ENCODE measurements at regions not wholly inside any gene's neighbourhood (a gene's known extent, or its start where the extent isn't known, plus 50 kb on each side); places are given as distances from the start of the nearest gene placed in this dataset.
"Not testable (repeated sequence)": the region's sequence is repeated elsewhere in the genome, so short reads cannot be mapped to it uniquely, and the experiment has no call there.

DNA sequence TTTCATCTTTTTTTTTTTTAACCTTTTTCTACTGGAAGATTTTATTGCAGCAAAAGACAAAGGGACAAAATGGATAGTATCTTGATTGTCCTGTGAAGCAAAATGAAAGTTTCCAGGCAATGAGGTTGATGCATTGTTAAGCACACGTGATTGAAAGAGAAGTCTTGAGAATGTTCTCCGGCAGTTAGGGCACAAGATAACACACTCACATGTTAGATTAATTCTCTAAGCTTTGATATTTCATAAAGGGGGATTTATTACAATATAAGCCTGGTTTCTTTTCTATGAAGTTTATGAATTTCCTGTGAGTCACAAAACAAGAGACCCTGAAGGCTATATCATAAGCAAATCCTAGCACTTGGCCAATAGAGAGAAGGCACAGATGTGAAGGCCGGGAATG is 93.4 kb upstream of the ARMC3 start:
- no peak for TF ChIP-seq ZFX (IDR thresholded peaks at IDR 0.05)
- TF ChIP-seq CTCF (conservative IDR thresholded peaks at IDR 0.05), result no peak
- no peak overlapping the region for H3K27ac ChIP-seq

- no peak for TF ChIP-seq CTCF (conservative IDR thresholded peaks at IDR 0.05)
- TF ChIP-seq ZFX (IDR thresholded peaks at IDR 0.05), result no peak
- no peak overlapping the region for H3K27ac ChIP-seq
Measured at GRCh38 chr10:22833781-22834180, 94.1 kb upstream of the ARMC3 start.

- no peak for TF ChIP-seq CTCF (conservative IDR thresholded peaks at IDR 0.05)
- TF ChIP-seq ZFX (IDR thresholded peaks at IDR 0.05), result no peak
- H3K27ac ChIP-seq, result no peak overlapping the region
Measured at GRCh38 chr10:22833353-22833752, 94.5 kb upstream of the ARMC3 start.

- no peak for TF ChIP-seq CTCF (conservative IDR thresholded peaks at IDR 0.05)
- TF ChIP-seq ZFX (IDR thresholded peaks at IDR 0.05), result no peak
- H3K27ac ChIP-seq, result no peak overlapping the region
Measured at GRCh38 chr10:22832851-22833250, 95.0 kb upstream of the ARMC3 start.

- H3K27ac ChIP-seq, result no peak overlapping the region
- TF ChIP-seq CTCF (conservative IDR thresholded peaks at IDR 0.05), result no peak
- no peak for TF ChIP-seq ZFX (IDR thresholded peaks at IDR 0.05)
Measured at GRCh38 chr10:22832066-22832602, 95.7 kb upstream of the ARMC3 start.

DNA sequence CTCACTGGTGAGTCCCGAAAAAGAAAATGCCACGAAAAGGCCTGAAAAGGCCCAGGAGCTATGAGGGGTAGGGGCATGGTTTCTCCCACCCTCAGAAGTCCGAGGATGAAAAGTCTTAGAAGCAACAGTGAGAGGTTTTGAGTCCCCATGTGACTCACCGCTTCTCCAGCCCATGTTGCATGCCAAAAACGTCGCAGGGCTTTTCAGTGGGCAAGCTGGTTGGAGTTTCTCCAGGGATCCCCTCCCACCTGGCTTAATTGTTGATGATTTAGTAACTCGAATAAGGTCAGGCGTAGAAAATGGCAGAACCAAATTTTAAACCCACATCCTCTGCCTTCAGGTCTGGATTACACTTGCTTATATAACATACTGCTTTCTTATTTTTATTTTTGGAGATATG is 96.3 kb upstream of the ARMC3 start:
- TF ChIP-seq CTCF (conservative IDR thresholded peaks at IDR 0.05) (no peak), ZFX (IDR thresholded peaks at IDR 0.05) (no peak)
- H3K27ac ChIP-seq, result no peak overlapping the region

DNA sequence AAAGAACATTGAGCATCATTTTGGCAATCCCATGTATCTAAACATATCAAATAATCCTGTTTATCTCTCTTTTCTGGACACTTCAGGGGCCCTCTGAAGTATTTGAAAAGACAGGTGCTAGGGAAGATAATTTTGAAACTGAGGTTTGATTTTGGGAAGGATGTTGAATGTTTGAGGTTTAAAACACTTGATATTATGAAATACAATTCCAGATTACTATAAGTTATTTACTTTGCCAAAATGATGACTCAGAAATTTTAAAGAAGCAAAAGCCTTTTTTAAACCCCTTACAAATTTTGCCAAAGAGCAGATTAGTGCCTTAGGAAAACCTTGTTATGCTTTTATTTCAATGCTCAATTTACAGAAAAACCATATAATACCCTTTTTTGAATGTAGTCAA is 99.1 kb upstream of the ARMC3 start:
- H3K27ac ChIP-seq, result not testable (repeated sequence)

DNA sequence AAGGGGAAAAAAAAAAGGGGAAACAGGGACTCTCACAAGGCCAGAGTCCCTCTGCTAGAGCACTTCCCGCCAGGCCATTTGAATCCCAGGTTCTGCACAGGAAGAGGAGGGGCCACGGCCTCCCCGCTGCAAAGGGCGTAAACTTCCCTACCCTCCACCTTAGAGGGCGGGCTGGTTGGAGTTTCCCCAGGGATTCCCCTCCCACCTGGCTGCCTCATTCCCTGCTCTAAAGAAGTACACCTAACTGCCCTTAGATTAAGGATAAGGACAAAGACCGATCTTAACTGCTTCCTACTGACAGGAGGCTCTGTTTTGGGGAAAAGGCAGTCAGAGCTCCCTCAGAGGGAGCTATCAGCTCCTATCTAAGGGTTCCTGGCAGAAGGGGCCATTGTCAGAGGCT is 102.0 kb upstream of the ARMC3 start:
- no peak for TF ChIP-seq ZFX (IDR thresholded peaks at IDR 0.05)
- TF ChIP-seq CTCF (conservative IDR thresholded peaks at IDR 0.05), result no peak

More for the DNA sequence above, 102.0 kb upstream of the ARMC3 start:
- no peak overlapping the region for H3K27ac ChIP-seq
